Mucosa of rectum (tissue), 2 donors: ENCODE measurements at regions not wholly inside any gene's neighbourhood (a gene's known extent, or its start where the extent isn't known, plus 50 kb on each side); places are given as distances from the start of the nearest gene placed in this dataset.
A peak's percentile ranks its signal among the peaks of the same experiment; 100 is the strongest.

Source experiments
- H3K27ac ChIP-seq, 2 donors: one replicate each; pipeline ENCODE4 v1.7.0; 2013; ENCODE audit warnings: inconsistent platforms in 2 of 2, low read depth in 2 of 2, low read length in 2 of 2
- H3K27me3 ChIP-seq, 2 donors: one replicate each; pipeline ENCODE4 v1.7.0; 2013; ENCODE audit warnings: low read length in 2 of 2; ENCODE audit not compliant: control insufficient read depth in 2 of 2, insufficient read depth in 2 of 2
- H3K36me3 ChIP-seq, 2 donors: one replicate each; pipeline ENCODE4 v1.7.0; 2013; ENCODE audit warnings: low read length in 2 of 2; ENCODE audit not compliant: control insufficient read depth in 2 of 2, insufficient read depth in 2 of 2
- H3K4me1 ChIP-seq, 2 donors: one replicate each; pipeline ENCODE4 v1.7.0; 2013; ENCODE audit warnings: low read length in 2 of 2, mild to moderate bottlenecking in 1 of 2; ENCODE audit not compliant: control insufficient read depth in 2 of 2, insufficient read depth in 2 of 2
- H3K4me3 ChIP-seq, 2 donors: one replicate each; pipeline ENCODE4 v1.7.0; 2013; ENCODE audit warnings: low read length in 2 of 2
- H3K9ac ChIP-seq, 2 donors: one replicate each; pipeline ENCODE4 v1.7.0; 2013; ENCODE audit warnings: low read length in 2 of 2, low read depth in 1 of 2, mild to moderate bottlenecking in 1 of 2
- H3K9me3 ChIP-seq, 2 donors: one replicate each; pipeline ENCODE4 v1.7.0; 2013; ENCODE audit warnings: low read length in 2 of 2; ENCODE audit not compliant: control insufficient read depth in 2 of 2
- donor health status: healthy.
- donor health status: Normal muscosa, but diverticular disease.

DNA sequence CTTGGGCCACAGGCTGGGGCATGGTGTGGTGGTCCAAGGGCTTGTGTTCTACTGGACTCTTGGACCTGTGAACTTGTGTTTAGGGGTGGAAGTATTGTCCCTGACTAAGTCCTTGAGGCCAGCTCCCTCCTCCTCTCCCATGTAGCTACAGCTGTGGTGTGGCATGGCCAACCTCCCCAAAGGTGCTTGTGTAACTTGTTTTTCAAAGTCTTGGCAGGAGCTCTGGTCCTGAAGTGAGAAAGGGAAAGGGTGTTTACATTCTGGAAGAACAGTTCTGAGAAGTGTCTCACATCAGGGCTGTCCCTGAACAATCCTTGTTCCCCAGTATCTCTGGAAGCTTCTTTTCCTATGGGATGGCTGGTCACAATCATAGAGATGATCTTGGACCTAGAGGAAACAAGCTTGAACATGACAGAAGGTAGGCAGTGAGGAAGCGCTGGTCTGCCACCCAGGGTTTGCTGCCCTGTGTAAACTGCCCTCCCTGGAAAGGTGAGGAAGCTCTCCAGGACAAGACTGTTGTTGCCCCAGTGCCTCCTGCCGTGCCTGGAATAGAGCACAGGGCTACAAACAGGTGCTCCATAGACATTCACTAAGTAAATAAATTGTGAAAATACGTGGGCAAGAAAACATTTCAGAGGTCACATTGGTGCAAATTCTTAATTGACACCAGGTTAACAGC, 64.6 kb upstream of the KLF9 start:
- no peaks in the 10 kb centered on the region for H3K9me3 ChIP-seq
- peaks cover 12 to 42% of the 10 kb centered on the region in 2 donors for H3K4me1 ChIP-seq
- no peaks in the 10 kb centered on the region for H3K27me3 ChIP-seq
- H3K4me3 ChIP-seq = no peak overlapping the region
- peak overlapping the region; percentile 87 to 88 for H3K27ac ChIP-seq
- H3K36me3 ChIP-seq = no peaks in the 10 kb centered on the region
- peak overlapping the region in 1 of 2 donors; percentile 72 for H3K9ac ChIP-seq

DNA sequence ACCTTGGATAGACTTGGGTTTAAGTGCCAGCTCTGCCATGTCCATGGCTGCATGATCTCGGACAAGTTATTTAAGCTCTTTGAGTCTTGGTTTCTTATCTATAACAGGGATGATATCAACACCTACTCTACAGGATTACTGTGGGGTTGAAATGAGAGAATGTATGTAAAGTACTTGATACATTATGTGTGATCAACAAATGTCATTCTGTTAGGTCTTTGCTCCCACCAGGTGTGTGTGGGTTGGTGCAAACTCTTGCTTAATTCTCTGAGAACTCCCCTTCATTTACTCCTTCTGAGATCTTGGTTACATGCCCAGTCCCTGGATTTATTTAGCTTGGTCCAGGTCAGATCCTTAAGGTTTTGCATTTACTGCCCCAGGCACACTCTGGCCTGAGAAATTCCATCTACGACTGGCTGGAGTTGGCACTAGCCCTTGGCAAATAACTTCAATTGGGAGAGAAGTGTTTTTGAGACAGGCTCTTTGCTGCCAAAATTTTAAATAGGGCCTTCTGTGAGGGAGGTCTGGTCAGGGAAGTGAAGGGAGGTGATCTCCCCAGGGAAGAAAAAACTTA, 63.5 kb upstream of the KLF9 start:
- peaks cover 12 to 39% of the 10 kb centered on the region in 2 donors for H3K4me1 ChIP-seq
- no peaks in the 10 kb centered on the region for H3K9me3 ChIP-seq
- H3K4me3 ChIP-seq = no peak overlapping the region
- no peak overlapping the region for H3K27ac ChIP-seq
- H3K36me3 ChIP-seq = no peaks in the 10 kb centered on the region
- no peaks in the 10 kb centered on the region for H3K27me3 ChIP-seq
- H3K9ac ChIP-seq = no peak overlapping the region

DNA sequence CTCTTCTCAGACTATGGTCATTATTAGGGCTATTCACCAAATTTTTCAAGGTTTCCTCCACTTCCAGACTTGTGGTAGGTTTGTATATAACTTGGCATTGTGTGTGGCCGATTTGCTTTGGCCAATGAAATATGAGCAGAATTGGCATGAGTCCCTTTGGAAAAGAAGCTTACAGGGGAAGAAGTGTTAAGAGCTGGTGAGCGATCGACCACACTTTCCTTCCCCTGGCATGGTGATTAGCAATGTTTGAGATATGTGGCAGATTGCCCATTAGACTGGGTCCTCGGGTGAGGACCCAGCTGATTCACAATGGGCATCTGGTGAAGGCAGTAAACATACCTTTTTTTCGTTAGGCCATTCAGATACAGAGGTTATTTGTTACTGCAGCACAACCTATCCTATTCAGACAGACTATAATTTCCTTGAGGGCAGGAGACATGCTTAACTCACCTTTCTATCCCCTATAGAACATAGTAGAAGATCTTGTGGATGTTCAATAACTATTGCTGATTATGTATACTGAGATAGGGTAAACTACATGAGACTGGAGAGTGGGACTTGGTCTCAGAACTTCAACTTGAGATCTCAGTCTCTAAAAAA, 62.8 kb upstream of the KLF9 start:
- Histone ChIP-seq H3K36me3 (no peaks in the 10 kb centered on the region), H3K9ac (no peak overlapping the region), H3K4me3 (no peak overlapping the region), H3K4me1 (peaks cover 12 to 45% of the 10 kb centered on the region in 2 donors), H3K27ac (no peak overlapping the region), H3K9me3 (no peaks in the 10 kb centered on the region), H3K27me3 (no peaks in the 10 kb centered on the region)

DNA sequence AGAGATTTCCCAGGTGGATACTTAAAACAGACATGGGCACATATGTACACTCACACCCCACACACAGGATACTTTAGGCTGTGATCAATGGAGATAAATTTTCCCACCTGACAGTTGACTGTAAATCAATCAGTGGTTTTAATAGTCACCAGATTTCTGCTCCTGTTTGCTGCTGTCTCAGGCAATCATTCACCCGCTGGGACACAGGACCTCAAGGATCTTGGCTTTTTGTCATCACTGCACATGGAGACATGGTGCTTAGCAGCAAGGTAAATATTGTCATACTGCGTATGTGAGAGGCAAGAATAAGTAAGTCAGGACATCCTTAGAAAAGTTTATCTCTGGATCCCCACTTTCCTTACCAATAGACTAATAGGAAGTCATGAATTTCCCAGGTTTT, 60.8 kb upstream of the KLF9 start:
- Histone ChIP-seq H3K4me1 (peaks cover 18 to 45% of the 10 kb centered on the region in 2 donors), H3K36me3 (no peaks in the 10 kb centered on the region), H3K4me3 (no peak overlapping the region), H3K9me3 (no peaks in the 10 kb centered on the region), H3K27me3 (no peaks in the 10 kb centered on the region), H3K27ac (peak overlapping the region in 1 of 2 donors; percentile 62), H3K9ac (peak overlapping the region in 1 of 2 donors; percentile 23)

DNA sequence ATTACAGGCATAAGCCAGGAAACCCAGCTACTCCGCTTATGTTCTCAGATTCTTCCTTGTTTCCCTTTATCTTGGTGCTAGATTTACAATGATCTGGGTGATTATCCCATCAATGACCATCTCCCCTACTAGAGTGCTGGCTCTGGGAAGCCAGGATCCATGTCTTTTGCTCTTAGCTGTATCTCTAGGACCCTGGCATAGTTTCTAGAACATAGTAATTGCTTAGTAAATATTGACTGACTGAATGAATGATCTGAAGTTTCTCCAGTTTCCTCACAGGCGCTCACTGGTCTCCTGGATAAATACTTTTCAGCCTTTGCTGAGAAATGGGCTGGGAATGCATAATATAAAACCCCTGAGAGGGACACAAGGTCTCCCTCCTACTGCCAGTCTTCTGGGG, 60.0 kb upstream of the KLF9 start:
- Histone ChIP-seq H3K9me3 (no peaks in the 10 kb centered on the region), H3K9ac (peak overlapping the region in 1 of 2 donors; percentile 23), H3K4me3 (no peak overlapping the region), H3K27ac (peak overlapping the region; percentile 32 to 62), H3K36me3 (no peaks in the 10 kb centered on the region), H3K4me1 (peaks cover 15 to 44% of the 10 kb centered on the region in 2 donors), H3K27me3 (no peaks in the 10 kb centered on the region)

DNA sequence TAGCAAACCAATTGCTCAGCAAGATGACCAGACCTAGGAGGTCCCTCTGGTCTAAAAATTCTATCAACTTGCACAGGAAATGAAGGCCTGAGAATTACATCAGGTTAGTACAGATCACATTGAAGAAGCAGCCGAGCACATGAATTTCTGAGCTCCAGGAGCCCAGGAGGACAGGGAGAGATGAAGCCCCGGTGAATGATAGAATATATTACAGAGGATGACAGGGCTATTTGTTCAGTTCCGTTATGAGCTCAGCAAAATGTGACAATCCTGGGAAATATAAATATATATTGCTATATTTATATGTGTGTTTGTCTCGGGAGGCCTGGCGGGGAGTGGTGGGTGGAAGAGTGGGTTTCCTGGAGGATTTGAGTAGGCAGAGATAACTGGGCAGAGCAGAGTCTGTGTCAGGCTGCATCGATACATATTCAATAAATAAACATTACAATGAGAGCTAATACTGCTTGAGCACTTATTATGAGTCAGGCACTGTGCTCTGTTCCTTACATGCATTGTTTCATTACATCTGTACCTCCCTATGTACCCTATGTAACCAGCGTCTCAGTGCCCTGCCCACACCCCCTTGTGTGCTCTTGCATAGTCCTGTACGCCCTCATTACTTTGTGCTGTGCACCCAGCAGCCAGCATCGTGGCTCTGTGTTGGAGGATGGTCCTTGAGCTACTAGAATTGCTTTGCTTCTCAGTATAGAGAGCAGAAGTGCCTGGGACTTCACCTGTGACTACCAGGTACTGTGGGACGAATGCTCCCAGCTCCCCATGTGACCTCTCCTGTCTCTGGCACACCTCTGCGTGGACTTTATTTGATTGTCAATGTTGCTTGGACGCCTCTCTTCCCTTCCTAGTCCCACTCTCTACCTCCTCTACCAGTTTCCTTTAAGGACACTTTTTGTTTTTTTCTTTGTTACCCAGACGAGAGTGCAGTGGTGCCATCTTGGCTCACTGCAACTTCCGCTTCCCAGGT, 58.1 kb upstream of the KLF9 start:
- Histone ChIP-seq H3K27me3 (no peaks in the 10 kb centered on the region), H3K9ac (peak overlapping the region in 1 of 2 donors; percentile 7), H3K4me1 (peaks cover 13 to 35% of the 10 kb centered on the region in 2 donors), H3K27ac (peak overlapping the region in 1 of 2 donors; percentile 96), H3K36me3 (no peaks in the 10 kb centered on the region), H3K4me3 (no peak overlapping the region), H3K9me3 (no peaks in the 10 kb centered on the region)

DNA sequence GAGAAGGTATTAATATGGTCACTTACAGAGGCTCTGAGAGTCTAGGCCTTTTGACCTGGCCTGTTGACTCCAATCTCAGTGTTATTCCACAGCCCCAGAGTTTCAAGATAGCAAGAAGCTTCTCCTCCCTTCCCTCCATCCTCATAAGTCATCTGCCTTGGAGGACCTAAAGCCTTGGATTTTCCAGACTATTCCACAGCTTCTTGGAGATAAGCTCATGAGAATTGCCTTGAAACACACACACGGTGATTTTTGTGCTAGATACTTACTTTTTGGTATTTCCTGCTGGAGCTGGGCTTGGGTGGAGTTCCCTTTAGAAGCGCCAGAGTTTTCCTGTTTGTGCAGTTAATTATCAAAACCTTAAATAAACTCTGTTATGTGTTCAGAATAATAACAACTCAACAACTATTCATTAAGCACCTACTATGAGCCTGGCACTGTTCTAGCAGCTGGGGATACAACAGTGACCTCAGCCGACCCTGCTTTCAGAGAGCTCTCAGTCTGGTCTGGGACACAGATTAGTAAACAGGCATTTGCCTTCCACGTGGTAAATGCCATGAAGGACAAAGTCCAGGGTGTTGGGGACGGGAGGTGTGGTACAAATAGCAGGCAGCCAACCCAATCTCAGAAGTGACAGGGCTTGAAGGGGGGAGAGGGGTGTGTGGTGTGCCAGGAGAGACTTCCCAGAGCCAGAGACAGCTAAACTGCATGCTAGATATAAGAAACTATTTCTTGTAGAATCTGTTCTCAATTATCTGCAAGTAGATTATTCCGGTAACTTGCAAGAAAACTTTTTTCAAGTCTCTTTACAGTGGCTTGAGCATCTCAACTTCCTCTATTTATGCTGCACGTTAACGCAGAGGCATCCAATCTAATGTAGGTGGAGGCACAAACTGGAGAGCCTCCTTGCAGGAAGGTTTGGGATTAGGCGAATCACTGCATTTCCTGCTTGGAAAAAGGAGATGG, 55.9 kb upstream of the KLF9 start:
- Histone ChIP-seq H3K27me3 (no peaks in the 10 kb centered on the region), H3K9ac (peak overlapping the region; percentile 49 to 54), H3K36me3 (no peaks in the 10 kb centered on the region), H3K4me3 (peak overlapping the region; percentile 24 to 51), H3K27ac (peak overlapping the region; percentile 90 to 96), H3K9me3 (no peaks in the 10 kb centered on the region), H3K4me1 (peaks cover 13 to 34% of the 10 kb centered on the region in 2 donors)

DNA sequence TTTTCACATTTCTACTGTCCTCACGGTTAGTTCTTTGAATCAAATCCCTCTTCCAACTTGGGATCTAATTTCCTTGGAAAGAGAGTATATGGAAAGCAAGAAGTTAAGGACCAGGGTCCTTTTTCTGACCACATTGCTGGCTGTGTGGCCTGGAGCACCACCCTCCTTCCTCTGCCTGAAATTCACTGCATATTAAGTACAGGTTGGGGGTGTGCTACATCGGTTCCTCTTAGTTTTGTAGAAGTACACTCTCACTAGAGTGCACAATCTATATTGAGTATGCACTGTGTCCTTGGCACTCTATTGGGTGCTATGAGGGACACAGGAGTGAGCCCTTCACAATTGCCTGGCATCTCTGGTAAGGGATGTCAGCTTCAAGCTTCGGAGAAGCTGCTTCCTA, 53.8 kb upstream of the KLF9 start:
- Histone ChIP-seq H3K9me3 (no peaks in the 10 kb centered on the region), H3K27me3 (no peaks in the 10 kb centered on the region), H3K27ac (no peak overlapping the region), H3K9ac (no peak overlapping the region), H3K4me3 (no peak overlapping the region), H3K4me1 (peaks cover 13 to 29% of the 10 kb centered on the region in 2 donors), H3K36me3 (no peaks in the 10 kb centered on the region)

DNA sequence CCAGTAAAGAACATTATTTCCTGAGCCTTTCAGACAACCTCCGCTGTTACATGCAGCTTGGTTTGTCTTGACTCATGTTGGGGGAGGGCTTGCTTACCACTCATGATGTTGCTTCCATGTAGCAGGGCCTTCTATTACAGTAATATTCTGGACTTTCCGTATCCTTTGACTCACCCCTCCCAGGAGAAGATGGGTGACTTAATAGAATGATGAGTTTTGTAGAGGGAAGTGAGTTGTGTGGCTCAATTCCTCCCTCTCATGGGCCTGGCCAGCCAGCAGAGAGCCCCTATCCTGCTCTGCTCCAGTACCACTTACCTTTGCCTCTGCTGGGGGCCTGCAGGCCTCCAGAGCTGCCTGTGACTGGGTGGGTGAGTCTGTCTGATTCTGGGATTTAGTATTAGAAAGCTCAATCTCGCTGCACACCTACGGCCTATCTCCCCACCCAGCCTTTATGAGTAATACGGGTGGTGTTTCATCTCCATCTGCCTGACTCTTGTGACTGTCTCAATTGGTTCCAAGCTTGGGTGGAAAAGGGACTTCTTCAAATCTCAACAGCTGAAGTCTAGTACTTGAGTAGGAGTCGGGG, 52.6 kb upstream of the KLF9 start:
- no peaks in the 10 kb centered on the region for H3K27me3 ChIP-seq
- no peaks in the 10 kb centered on the region for H3K36me3 ChIP-seq
- no peak overlapping the region for H3K4me3 ChIP-seq
- no peaks in the 10 kb centered on the region for H3K9me3 ChIP-seq
- H3K9ac ChIP-seq = no peak overlapping the region
- H3K27ac ChIP-seq = no peak overlapping the region
- peaks cover 13 to 22% of the 10 kb centered on the region in 2 donors for H3K4me1 ChIP-seq
